Lower lobe of right lung (tissue), 2 donors: ENCODE measurements at regions not wholly inside any gene's neighbourhood (a gene's known extent, or its start where the extent isn't known, plus 50 kb on each side); places are given as distances from the start of the nearest gene placed in this dataset.
"Not testable (repeated sequence)": the region's sequence is repeated elsewhere in the genome, so short reads cannot be mapped to it uniquely, and the experiment has no call there.

Source experiments
- ATAC-seq, 2 donors: fragments of 200-7000 bp; cut with Tn5 transposase; one replicate each; pipeline ENCODE4 v1.9.1; 2020 to 2022; ENCODE audit warnings: mild to moderate bottlenecking in 2 of 2, moderate library complexity in 2 of 2
- DNase-seq: peaks from one replicate; pipeline ENCODE4 v3.0.0-alpha.2; 2020
- H3K27ac ChIP-seq: fragments of 200-600 bp; one replicate; pipeline ENCODE4 v1.8.0; 2022
- H3K27me3 ChIP-seq: fragments of 200-600 bp; one replicate; pipeline ENCODE4 v1.8.0; 2022; ENCODE audit warnings: low read depth
- H3K36me3 ChIP-seq: fragments of 200-600 bp; one replicate; pipeline ENCODE4 v1.8.0; 2022; ENCODE audit warnings: mild to moderate bottlenecking
- H3K4me1 ChIP-seq: fragments of 200-600 bp; one replicate; pipeline ENCODE4 v1.8.0; 2022
- H3K4me3 ChIP-seq: fragments of 200-600 bp; one replicate; pipeline ENCODE4 v1.8.0; 2022; ENCODE audit warnings: mild to moderate bottlenecking
- H3K9me3 ChIP-seq: fragments of 200-600 bp; one replicate; pipeline ENCODE4 v1.8.0; 2022
- intact Hi-C: fragments of 100-400 bp; cut with DNase I; formaldehyde crosslinking; loops from one replicate; pipeline ENCODE4 v1.11.0; 2022
- TF ChIP-seq, protein P1 (sequence below): fragments of 200-600 bp; IDR thresholded peaks from one replicate; pipeline ENCODE4 v1.8.0; 2022; ENCODE audit warnings: antibody characterized with exemption, mild to moderate bottlenecking
- donor health status: DM: no; HTN: yes; CAD: no; lungs with severe emphysema.

DNA sequence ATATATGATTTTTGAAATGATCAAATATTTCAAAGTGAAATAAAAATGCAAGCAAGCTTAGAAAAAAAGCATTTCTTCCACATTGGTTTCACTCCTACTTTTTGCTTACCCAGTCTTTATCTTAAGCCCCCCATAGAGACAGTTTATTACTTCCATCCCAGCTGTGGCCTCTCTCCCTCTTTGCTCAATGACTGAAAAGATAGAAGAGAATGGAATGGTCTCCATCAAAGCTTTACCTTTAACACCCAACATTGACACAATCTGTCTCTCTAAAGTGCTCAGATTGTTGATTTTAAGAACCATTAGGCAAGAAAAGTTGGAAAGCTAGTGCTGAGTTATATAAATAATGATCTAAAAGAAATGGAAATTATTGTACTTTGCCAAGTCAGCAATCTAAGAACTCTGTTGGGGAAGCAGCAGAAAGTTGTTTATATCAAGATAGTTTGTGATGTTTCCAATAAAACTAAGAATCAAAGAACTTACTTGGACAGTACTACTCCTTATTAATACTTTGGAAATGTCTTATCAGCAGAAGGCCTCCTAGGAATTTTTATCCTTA is 277.5 kb upstream of the NREP start:
- no peaks in the 10 kb centered on the region for H3K27me3 ChIP-seq
- no peaks in the 10 kb centered on the region for H3K36me3 ChIP-seq
- intact Hi-C loops, result no loop called here
- TF ChIP-seq, protein P1, sequence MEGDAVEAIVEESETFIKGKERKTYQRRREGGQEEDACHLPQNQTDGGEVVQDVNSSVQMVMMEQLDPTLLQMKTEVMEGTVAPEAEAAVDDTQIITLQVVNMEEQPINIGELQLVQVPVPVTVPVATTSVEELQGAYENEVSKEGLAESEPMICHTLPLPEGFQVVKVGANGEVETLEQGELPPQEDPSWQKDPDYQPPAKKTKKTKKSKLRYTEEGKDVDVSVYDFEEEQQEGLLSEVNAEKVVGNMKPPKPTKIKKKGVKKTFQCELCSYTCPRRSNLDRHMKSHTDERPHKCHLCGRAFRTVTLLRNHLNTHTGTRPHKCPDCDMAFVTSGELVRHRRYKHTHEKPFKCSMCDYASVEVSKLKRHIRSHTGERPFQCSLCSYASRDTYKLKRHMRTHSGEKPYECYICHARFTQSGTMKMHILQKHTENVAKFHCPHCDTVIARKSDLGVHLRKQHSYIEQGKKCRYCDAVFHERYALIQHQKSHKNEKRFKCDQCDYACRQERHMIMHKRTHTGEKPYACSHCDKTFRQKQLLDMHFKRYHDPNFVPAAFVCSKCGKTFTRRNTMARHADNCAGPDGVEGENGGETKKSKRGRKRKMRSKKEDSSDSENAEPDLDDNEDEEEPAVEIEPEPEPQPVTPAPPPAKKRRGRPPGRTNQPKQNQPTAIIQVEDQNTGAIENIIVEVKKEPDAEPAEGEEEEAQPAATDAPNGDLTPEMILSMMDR, result no peak
- ATAC-seq (no peak), DNase-seq (no peak)
- no peak overlapping the region for H3K4me3 ChIP-seq
- no peaks in the 10 kb centered on the region for H3K4me1 ChIP-seq
- no peaks in the 10 kb centered on the region for H3K9me3 ChIP-seq
- H3K27ac ChIP-seq, result no peak overlapping the region

DNA sequence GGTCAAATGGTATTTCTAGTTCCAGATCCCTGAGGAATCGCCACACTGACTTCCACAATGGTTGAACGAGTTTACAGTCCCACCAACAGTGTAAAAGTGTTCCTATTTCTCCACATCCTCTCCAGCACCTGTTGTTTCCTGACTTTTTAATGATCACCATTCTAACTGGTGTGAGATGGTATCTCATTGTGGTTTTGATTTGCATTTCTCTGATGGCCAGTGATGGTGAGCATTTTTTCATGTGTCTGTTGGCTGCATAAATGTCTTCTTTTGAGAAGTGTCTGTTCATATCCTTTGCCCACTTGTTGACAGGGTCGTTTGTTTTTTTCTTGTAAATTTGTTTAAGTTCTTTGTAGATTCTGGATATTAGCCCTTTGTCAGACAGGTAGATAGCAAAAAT is 269.9 kb upstream of the NREP start:
- ATAC-seq, H3K9me3 ChIP-seq, H3K36me3 ChIP-seq, intact Hi-C loops, H3K4me1 ChIP-seq, H3K4me3 ChIP-seq, H3K27ac ChIP-seq, H3K27me3 ChIP-seq, DNase-seq: not testable (repeated sequence)

DNA sequence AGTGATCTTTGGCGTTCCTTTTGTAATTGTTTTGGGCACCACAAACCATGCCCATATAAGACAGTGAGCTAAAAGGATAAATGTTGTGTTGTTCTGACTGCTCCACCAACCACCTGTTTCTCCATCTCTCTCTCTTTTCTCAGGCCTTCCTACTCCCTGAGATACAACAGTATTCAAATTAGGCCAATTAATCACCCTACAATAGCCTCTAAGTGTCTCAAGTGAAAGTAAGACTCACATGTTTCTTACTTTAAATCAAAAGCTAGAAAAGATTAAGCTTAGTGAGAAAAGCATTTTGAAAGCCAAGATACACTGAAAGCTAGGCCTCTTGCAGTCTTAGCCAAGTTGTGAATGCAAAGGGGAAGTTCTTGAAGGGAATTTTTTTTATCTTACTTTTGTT is 268.8 kb upstream of the NREP start:
- Histone ChIP-seq H3K36me3 (no peaks in the 10 kb centered on the region), H3K27me3 (no peaks in the 10 kb centered on the region), H3K4me1 (no peaks in the 10 kb centered on the region), H3K27ac (no peak overlapping the region), H3K9me3 (no peaks in the 10 kb centered on the region), H3K4me3 (no peak overlapping the region)
- ATAC-seq (no peak), DNase-seq (no peak)
- TF ChIP-seq, protein P1, result no peak
- intact Hi-C loops, result no loop called here

DNA sequence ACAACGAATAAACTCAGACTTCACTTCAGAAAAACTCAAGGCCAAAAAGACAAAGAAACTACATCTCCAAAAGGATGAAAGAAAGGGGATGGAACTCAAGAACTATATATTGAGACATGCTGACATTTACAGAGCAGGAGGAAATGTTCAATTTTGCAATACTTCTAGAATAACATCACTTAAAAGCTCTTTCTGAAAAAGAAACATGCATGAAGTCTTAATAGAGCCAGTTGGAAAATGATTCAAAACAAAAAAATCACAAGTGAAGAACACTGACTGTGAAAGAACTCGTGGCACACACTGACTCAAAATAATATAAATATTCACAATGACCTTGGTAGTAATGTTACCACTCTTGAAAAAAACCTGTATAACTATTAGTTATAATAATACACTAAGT is 267.8 kb upstream of the NREP start:
- TF ChIP-seq, protein P1, result no peak
- H3K27ac ChIP-seq, result no peak overlapping the region
- ATAC-seq (no peak), DNase-seq (no peak)
- H3K36me3 ChIP-seq, result no peaks in the 10 kb centered on the region
- intact Hi-C loops, result no loop called here
- no peaks in the 10 kb centered on the region for H3K4me1 ChIP-seq
- H3K27me3 ChIP-seq, result no peaks in the 10 kb centered on the region
- H3K9me3 ChIP-seq, result no peaks in the 10 kb centered on the region
- no peak overlapping the region for H3K4me3 ChIP-seq

DNA sequence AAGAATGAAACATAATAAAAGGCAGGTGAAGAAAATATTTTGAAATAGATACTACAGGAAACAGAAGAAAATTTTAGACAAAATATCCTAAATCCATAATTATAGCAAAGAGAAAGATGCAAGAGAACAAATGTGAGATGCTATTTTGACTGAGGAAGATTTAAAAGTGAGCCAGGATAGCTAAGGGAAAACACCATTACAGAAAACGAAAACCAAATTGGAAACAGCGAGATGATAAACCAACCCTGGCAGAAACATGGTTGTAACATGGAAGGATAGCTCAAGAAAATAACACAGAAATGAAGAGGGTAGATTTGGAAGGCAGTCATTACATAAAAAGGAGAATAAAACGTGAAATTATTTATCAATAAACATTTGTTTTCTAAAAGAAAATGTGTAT is 267.2 kb upstream of the NREP start:
- intact Hi-C loops, result no loop called here
- no peak overlapping the region for H3K4me3 ChIP-seq
- DNase-seq (no peak), ATAC-seq (no peak)
- no peaks in the 10 kb centered on the region for H3K9me3 ChIP-seq
- TF ChIP-seq, protein P1, result no peak
- H3K27me3 ChIP-seq, result no peaks in the 10 kb centered on the region
- no peaks in the 10 kb centered on the region for H3K36me3 ChIP-seq
- no peaks in the 10 kb centered on the region for H3K4me1 ChIP-seq
- no peak overlapping the region for H3K27ac ChIP-seq

DNA sequence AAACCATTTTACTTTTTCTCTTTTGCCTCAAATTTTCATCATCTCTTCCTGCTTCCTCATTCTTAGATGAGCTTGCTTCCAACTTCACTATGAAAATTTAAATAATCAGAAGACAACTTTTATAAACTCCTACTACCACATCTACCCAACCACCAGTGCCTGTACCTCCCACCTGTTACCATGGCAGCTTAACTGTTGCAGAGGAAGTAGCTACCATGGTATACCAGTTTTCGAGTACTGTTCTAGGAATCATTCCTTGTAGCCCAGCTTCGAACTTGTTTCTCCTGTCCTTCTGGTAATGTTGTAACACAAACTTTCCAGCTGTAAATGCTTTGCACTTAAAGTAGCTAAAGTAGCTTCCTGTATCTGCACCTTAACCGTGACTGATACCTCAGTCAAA is 266.8 kb upstream of the NREP start:
- H3K9me3 ChIP-seq, result no peaks in the 10 kb centered on the region
- no peaks in the 10 kb centered on the region for H3K4me1 ChIP-seq
- intact Hi-C loops, result no loop called here
- H3K27ac ChIP-seq, result no peak overlapping the region
- TF ChIP-seq, protein P1, result no peak
- DNase-seq (no peak), ATAC-seq (no peak)
- H3K4me3 ChIP-seq, result no peak overlapping the region
- H3K36me3 ChIP-seq, result no peaks in the 10 kb centered on the region
- H3K27me3 ChIP-seq, result no peaks in the 10 kb centered on the region
